MM.1S (cell line): ENCODE measurements at regions not wholly inside any gene's neighbourhood (a gene's known extent, or its start where the extent isn't known, plus 50 kb on each side); places are given as distances from the start of the nearest gene placed in this dataset.

Experiments used
- CTCF ChIP-seq: fragments of 300-600 bp; sonication (generic); IDR thresholded peaks from 2 replicates; pipeline ENCODE4 v1.5.1; 2016; ENCODE audit warnings: antibody characterized with exemption, low read length, mixed read lengths
- EZH2 ChIP-seq: fragments of 300-600 bp; sonication (generic); optimal IDR thresholded peaks from 2 replicates; pipeline ENCODE3; 2017; ENCODE audit warnings: low read depth, mild to moderate bottlenecking, antibody characterized with exemption, low read length, mixed read lengths
- EZH2phosphoT487 ChIP-seq: fragments of 300-600 bp; sonication (generic); IDR thresholded peaks from 2 replicates; pipeline ENCODE4 v1.6.1; 2018; ENCODE audit warnings: antibody characterized with exemption, low read length

- TF ChIP-seq EZH2phosphoT487 (no peak), CTCF (no peak), EZH2 (no peak)
Measured at GRCh38 chr10:121338206-121338980, 259.9 kb downstream of the FGFR2 start.
